ENCODE measurements at regions not wholly inside any gene's neighbourhood (a gene's known extent, or its start where the extent isn't known, plus 50 kb on each side); places are given as distances from the start of the nearest gene placed in this dataset.

DNA sequence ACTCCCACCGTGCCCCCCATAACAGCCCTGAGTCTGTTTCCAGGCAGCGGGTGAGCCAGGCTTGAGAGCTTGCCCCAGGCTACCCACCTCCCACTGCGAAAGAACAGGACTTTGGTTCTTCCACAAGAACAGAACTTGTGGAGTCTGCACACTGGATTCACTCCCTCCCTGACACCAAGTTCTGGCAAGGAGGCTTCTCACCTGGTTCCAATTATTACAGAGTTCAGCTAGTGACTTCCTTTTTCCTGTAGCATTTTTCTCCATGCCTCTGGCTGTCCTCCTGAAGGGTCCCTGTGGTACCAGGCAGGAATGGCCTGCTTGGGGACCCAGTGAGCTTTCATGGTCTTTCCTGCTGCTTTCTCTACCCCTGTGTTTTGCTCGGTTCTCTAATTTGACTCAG lies 208.6 kb upstream of the SFRP2 start:
- TF ChIP-seq TAF1 (IDR thresholded peaks at IDR 0.05; ENCODE audit: borderline replicate concordance, low read depth, low read length), result no peak
- TF ChIP-seq POLR2AphosphoS5 (IDR thresholded peaks at IDR 0.05; ENCODE audit: low read depth, low read length), result no peak
- TF ChIP-seq POLR2A (IDR thresholded peaks at IDR 0.05; ENCODE audit: low read depth, low read length), result no peak
